Erythroblast (primary cell): ENCODE measurements at regions not wholly inside any gene's neighbourhood (a gene's known extent, or its start where the extent isn't known, plus 50 kb on each side); places are given as distances from the start of the nearest gene placed in this dataset.

Experiments
- GATA1 ChIP-seq: IDR thresholded peaks from 2 replicates; pipeline ENCODE4 v1.6.1; 2011; ENCODE audit warnings: low read depth, mild to moderate bottlenecking, control low read depth, low read length, moderate library complexity
- POLR2A ChIP-seq: IDR thresholded peaks from 2 replicates; pipeline ENCODE4 v1.6.1; 2011; ENCODE audit warnings: mild to moderate bottlenecking, low read length

- TF ChIP-seq POLR2A (no peak), GATA1 (no peak)
These were observed 994.8 kb upstream of the GHITM start for GRCh38 chr10:83144461-83144860.
